ENCODE measurements at regions not wholly inside any gene's neighbourhood (a gene's known extent, or its start where the extent isn't known, plus 50 kb on each side); places are given as distances from the start of the nearest gene placed in this dataset.
"Not testable (repeated sequence)": the region's sequence is repeated elsewhere in the genome, so short reads cannot be mapped to it uniquely, and the experiment has no call there.

- DNase-seq: no peak
These were observed 609.8 kb downstream of the LMO7 start for GRCh38 chr13:76245920-76246319.

DNA sequence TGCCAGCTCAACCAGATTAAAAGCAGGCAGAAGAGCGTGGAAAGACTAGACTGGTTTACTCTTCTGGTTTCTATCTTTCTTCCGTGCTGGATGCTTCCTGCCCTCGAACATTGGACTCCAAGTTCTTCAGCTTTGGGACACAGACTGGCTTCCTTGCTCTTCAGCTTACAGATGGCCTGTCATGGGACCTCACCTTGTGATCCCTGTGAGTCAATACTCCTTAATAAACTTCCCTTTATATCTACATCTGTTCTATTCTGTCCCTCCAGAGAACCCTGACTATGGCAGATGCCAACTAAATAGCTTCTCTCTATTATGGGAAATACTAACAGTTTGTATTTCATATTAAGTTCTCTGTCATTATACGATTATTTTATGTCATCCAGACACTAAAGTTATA is 609.1 kb downstream of the LMO7 start:
- DNase-seq: no peak

GRCh38 chr13:76243120-76243519 is 607.0 kb downstream of the LMO7 start:
- DNase-seq: not testable (repeated sequence)

- DNase-seq: no peak
These were observed 603.0 kb downstream of the LMO7 start for GRCh38 chr13:76239031-76239680.

DNA sequence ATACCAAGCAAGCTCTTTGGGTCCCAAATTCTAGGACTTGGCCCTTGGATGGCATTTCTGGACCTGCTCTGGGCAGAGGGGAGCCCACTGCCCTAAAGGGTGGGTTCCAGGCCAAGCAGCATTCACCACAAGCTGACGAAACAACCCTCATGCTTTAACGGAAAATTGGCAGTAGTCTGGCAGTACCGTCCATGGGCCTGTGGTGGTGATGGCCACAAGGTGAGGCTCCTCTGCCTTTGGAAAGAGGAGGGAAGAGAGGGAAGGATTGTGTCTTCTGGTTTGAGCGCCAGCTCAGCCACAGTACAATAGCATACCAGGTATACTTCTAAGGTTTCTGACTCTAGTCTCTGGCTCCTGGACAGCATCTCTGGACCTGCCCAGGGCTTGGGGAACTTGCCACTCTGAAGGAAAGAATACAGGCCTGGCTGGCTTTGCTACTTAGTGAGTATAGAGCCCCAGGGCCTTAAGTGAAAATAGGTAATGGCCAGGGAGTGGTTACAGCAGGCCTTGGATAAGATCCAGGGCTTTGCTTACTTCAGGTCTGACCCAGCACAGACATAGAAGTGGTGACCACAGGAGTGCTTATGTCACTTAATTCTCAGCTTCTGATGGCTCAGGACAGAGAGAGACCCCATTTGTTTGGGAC is 595.5 kb downstream of the LMO7 start:
- DNase-seq: no peak

GRCh38 chr13:76229281-76229680 is 593.2 kb downstream of the LMO7 start:
- DNase-seq: no peak

- DNase-seq: no peak
These were observed 590.8 kb downstream of the LMO7 start for GRCh38 chr13:76226941-76227340.

- no peak for DNase-seq
These were observed 589.8 kb downstream of the LMO7 start for GRCh38 chr13:76225815-76226489.

DNA sequence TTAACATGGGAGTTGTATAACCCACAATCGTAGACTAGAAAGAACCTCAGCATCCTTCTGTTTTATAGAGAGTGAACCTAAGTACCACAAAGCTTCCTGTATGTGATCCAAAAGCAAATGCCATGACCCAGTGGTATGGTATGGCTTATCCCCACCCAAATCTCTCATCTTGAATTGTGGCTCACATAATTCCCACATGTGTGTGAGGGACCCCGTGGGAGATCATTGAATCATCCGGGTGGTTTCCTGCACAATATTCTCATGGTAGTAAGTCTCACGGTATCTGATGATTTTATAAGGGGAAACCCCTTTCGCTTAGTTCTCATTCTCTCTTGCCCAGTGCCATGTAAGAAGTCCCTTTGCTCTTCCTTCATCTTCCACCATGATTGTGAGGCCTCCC is 587.9 kb downstream of the LMO7 start:
- no peak for DNase-seq

GRCh38 chr13:76223565-76223964 is 587.4 kb downstream of the LMO7 start:
- no peak for DNase-seq

GRCh38 chr13:76222511-76222910 is 586.4 kb downstream of the LMO7 start:
- no peak for DNase-seq

DNA sequence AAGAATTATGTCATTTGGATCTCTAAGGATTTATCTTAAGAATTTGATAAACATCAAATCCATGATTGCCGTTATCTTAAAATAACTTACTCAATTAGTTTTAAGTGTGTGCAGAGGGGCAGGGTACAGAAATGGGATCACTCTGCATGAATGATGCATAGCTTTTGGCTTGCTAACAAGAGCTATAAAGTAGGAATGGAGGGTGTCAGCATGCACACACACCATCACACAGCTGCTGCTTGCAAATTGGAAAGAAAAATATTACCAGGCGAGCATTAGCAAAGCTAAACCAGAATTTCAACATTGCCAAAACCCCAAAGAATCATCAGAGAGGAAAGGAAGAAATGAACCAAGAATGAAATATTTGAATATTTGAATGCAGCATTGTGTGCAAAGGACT is 580.6 kb downstream of the LMO7 start:
- no peak for DNase-seq

DNA sequence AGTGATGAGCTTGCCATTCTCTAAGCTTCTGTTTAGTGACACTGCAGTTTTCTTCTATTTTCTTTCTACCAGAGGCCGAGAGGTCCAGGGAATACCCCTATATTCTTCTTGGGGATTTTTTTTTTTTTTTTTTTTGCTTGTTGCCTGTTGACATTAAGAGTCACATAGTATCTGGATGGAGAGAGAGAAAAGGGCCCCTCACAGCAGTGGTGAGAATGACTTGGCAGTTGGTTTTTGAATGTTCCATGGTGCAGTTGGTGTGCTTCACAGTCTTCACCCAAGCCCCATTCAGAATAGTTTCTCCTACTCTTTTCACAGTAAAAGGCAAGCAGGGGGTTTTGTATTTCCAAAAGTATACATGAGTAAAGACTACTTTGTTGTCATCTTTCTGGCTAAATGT is 577.9 kb downstream of the LMO7 start:
- DNase-seq: no peak

DNA sequence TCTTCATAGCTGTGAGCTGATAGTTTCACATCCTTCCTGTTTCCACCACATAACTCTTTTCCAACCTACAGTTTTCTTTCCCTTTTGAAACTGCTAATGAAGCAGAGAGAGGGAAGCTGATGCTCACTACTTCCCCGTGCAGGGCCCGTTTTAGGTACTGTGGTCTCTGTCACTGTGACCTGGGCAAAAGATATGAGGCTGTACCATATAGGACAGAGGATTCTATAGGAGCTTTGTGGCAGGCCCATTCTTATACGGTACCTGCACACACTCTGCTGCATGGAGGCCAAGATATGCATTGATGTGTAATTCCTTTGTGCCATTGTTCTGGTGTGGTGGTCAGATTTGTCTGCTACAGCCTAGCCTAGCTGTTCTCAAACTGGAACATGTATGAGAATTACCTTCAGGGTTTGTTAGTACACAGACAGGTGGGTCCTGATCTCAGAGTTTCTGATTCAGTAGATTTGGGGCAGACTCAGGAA is 577.3 kb downstream of the LMO7 start:
- no peak for DNase-seq

- DNase-seq: no peak
These were observed 574.1 kb downstream of the LMO7 start for GRCh38 chr13:76210262-76210661.

GRCh38 chr13:76198568-76199163 is 562.5 kb downstream of the LMO7 start:
- DNase-seq: no peak

- no peak for DNase-seq
These were observed 553.9 kb downstream of the LMO7 start for GRCh38 chr13:76189882-76190519.

DNA sequence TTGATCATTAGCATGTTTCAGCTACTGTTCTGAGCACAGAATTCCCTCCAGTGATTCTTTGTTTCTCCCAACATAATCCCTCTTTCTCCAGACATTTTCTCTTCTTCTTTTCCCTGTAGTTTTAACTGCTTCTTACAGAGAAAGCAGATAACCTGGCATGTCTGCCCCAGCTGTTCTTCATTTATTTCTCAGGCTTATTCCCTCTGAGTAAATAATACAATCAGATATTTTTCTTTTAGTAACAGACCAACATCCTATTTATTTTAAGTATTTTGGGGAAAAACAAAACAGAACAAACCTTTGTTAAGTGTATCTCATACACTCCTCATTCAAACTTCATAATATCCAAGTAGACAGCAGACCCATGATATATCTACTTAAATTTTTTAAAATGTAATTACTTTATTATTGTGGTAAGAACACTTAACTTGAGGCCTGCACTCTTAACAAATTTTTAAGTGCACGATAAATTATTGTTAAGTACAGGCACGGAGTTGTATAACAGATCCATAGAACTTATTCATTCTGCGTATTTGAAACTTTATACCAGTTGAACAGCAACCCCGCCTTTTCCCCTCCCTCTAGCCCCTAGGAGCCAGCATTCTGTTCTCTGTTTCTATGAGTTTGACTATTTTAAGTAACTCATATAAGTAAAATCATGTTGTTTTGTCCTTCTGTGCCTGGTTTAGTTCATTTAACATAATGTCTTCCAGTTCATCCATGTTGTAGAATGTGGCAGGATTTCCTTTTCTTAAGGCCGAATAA is 540.0 kb downstream of the LMO7 start:
- no peak for DNase-seq

- no peak for DNase-seq
These were observed 532.5 kb downstream of the LMO7 start for GRCh38 chr13:76168661-76169060.

GRCh38 chr13:76164290-76164689 is 528.2 kb downstream of the LMO7 start:
- DNase-seq: no peak

DNA sequence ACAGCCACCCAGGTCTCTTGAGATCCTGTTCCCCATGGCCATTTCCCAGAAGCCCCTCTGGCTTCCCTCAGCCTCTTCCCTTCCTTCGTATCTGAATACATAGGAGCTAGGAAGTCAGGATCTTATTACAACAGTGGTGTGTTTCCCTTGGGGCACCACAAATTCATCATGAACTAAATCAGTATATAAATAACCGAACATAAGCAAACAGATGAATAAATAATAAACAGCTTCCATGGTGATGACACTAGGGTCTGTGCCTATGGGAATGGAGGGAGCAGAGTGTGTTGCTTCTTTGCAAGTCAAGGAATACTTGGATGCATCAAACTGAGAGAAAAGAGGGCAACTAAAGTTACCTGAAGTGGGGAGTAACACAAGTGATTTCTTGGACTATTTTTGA is 527.6 kb downstream of the LMO7 start:
- no peak for DNase-seq

Data from GOT3 (cell line).